ENCODE measurements at regions not wholly inside any gene's neighbourhood (a gene's known extent, or its start where the extent isn't known, plus 50 kb on each side); places are given as distances from the start of the nearest gene placed in this dataset.

DNA sequence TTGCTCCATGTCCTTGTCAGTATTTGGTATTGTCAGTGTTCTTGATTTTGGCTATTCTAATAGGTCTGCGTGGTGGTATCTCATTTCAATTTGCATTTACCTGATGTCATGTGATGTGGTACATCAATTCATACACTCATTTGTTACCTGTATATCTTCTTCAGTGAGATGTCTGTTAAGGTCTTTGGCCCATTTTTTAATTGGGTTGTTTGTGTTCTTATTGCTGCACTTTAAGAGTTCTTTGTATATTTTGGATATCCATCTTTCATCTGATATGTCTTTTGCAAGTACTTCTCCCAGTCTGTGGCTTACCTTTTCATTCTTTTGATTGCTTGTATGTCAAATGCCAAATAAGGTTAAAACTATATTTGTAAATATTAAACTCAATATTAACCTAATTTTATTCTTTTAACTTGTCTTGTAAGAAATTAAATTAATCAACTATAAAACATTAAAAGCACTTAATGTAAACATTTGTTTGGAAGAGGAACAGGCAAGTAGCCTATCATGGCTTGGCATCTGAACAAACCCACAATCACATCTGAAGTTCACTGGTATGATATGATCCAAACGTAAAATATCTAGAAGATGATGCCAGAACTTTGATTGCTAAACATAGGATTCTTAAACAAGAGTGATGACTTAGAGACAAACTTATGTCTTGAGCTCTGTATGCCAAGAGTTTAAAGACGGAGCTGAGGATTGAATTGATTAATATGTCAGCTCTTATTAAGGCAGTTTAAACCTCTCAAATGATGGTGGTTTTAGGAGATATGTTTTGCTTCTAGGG lies 587.3 kb downstream of the ANXA1 start:
- no peak for TF ChIP-seq POLR2A (IDR thresholded peaks at IDR 0.05)
- no peak for TF ChIP-seq POLR2AphosphoS5 (IDR thresholded peaks at IDR 0.05)
- TF ChIP-seq EP300 (IDR thresholded peaks at IDR 0.05), result no peak
- TF ChIP-seq, protein P1, sequence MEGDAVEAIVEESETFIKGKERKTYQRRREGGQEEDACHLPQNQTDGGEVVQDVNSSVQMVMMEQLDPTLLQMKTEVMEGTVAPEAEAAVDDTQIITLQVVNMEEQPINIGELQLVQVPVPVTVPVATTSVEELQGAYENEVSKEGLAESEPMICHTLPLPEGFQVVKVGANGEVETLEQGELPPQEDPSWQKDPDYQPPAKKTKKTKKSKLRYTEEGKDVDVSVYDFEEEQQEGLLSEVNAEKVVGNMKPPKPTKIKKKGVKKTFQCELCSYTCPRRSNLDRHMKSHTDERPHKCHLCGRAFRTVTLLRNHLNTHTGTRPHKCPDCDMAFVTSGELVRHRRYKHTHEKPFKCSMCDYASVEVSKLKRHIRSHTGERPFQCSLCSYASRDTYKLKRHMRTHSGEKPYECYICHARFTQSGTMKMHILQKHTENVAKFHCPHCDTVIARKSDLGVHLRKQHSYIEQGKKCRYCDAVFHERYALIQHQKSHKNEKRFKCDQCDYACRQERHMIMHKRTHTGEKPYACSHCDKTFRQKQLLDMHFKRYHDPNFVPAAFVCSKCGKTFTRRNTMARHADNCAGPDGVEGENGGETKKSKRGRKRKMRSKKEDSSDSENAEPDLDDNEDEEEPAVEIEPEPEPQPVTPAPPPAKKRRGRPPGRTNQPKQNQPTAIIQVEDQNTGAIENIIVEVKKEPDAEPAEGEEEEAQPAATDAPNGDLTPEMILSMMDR (IDR thresholded peaks at IDR 0.05), result no peak
- Histone ChIP-seq H3K9me3 (no peaks in the 10 kb centered on the region), H3K36me3 (no peaks in the 10 kb centered on the region), H3K4me1 (no peaks in the 10 kb centered on the region), H3K27ac (no peak overlapping the region), H3K27me3 (no peaks in the 10 kb centered on the region), H3K4me3 (no peak overlapping the region)
- intact Hi-C loops (cut with DNase I; ENCODE audit: low total_unique reads), result no loop called here
- 64 to 75% (median 70%) methylated on average over 3 of the region's 3 CpGs for WGBS, 5 donors
- DNase-seq, result no peak

DNA sequence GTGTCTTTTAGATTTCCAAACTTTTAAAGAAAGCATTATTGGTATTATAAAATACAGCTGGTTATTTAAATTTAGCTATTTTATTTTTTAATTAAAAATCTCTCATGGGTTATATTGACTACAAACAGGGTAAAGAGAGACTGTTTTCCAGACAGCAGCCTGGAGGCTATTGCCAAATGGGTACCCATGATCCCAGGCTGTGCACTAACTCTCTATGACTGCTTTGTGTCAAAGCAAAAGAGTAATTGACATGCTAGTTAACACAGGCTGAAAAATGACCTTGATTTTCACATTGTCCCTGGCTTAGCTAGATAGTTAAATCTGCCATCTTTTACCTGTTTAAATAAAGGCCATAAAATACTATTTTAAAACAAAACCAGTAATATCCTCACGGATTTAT lies 589.7 kb downstream of the ANXA1 start:
- Histone ChIP-seq H3K36me3 (no peaks in the 10 kb centered on the region), H3K4me1 (no peaks in the 10 kb centered on the region), H3K9me3 (no peaks in the 10 kb centered on the region), H3K4me3 (no peak overlapping the region), H3K27ac (no peak overlapping the region), H3K27me3 (no peaks in the 10 kb centered on the region)
- intact Hi-C loops (cut with DNase I; ENCODE audit: low total_unique reads), result no loop called here
- no peak for DNase-seq
- TF ChIP-seq, protein P1 (IDR thresholded peaks at IDR 0.05), result no peak
- TF ChIP-seq POLR2AphosphoS5 (IDR thresholded peaks at IDR 0.05), result no peak
- no peak for TF ChIP-seq EP300 (IDR thresholded peaks at IDR 0.05)
- TF ChIP-seq POLR2A (IDR thresholded peaks at IDR 0.05), result no peak
- 23 to 54% (median 41%) methylated on average over 1 of the region's 1 CpG for WGBS, 5 donors

DNA sequence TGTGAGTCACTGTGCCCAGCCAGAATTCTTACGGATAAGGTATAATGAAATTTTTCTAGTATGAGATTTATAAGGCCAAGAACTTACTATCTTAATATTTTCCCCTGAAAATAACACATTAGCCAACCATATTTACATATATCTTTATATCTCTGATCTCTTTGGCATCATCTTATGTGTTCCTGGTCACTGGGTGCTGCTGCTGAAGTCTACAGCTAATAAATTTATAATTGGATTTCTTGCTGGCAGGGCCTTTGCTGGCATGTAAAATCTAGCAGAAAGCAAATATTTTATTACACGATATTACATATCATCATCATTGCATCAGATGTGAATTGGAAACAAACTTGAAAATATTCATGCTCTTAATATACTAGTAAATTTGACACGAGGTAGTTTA lies 590.7 kb downstream of the ANXA1 start:
- Histone ChIP-seq H3K4me3 (no peak overlapping the region), H3K27ac (no peak overlapping the region), H3K27me3 (no peaks in the 10 kb centered on the region), H3K36me3 (no peaks in the 10 kb centered on the region), H3K9me3 (no peaks in the 10 kb centered on the region), H3K4me1 (no peaks in the 10 kb centered on the region)
- DNase-seq, result no peak
- 73 to 79% (median 77%) methylated on average over 3 of the region's 3 CpGs for WGBS, 5 donors
- TF ChIP-seq POLR2A (IDR thresholded peaks at IDR 0.05) (no peak), POLR2AphosphoS5 (IDR thresholded peaks at IDR 0.05) (no peak), EP300 (IDR thresholded peaks at IDR 0.05) (no peak)
- TF ChIP-seq, protein P1 (IDR thresholded peaks at IDR 0.05), result no peak
- intact Hi-C loops (cut with DNase I; ENCODE audit: low total_unique reads), result no loop called here

DNA sequence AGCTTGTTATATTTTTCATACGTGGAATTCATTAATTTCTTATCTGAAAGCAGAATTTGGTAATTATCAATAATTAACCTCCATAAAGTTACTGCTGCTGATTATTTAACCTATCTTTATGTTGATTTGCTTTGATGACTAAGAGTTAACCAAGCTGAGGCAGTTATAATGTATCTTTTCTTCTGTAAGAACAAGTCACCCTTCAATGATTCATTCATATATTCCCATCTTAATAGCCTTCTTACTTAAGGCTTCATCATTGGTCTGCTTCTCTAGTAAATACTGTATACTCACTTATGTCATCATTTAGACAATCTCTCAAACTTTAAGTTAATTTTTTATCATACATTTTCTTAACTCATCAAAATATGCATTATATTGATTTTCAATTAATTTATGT lies 592.2 kb downstream of the ANXA1 start:
- intact Hi-C loops (cut with DNase I; ENCODE audit: low total_unique reads), result no loop called here
- 41 to 68% (median 62%) methylated on average over 1 of the region's 1 CpG for WGBS, 5 donors
- no peak overlapping the region for H3K27ac ChIP-seq

More for the DNA sequence above, 592.2 kb downstream of the ANXA1 start:
- no peak for TF ChIP-seq POLR2AphosphoS5 (IDR thresholded peaks at IDR 0.05)
- TF ChIP-seq POLR2A (IDR thresholded peaks at IDR 0.05), result no peak
- TF ChIP-seq, protein P1 (IDR thresholded peaks at IDR 0.05), result no peak
- no peak for TF ChIP-seq EP300 (IDR thresholded peaks at IDR 0.05)
- DNase-seq, result no peak
- Histone ChIP-seq H3K9me3 (no peaks in the 10 kb centered on the region), H3K36me3 (no peaks in the 10 kb centered on the region), H3K27me3 (no peaks in the 10 kb centered on the region), H3K4me1 (no peaks in the 10 kb centered on the region), H3K4me3 (no peak overlapping the region)

Measured in stomach (tissue), 8 donors.